Neural progenitor cell (in vitro differentiated cells): ENCODE measurements at regions not wholly inside any gene's neighbourhood (a gene's known extent, or its start where the extent isn't known, plus 50 kb on each side); places are given as distances from the start of the nearest gene placed in this dataset.

Experiments
- EZH2 ChIP-seq: fragments of 200-600 bp; sonication (generic); IDR thresholded peaks from 2 replicates; pipeline ENCODE4 v1.6.1; 2017; ENCODE audit warnings: antibody characterized with exemption, mild to moderate bottlenecking, moderate library complexity
- EZH2phosphoT487 ChIP-seq: fragments of 200-600 bp; sonication (generic); IDR thresholded peaks from 2 replicates; pipeline ENCODE4 v1.6.1; 2017; ENCODE audit warnings: antibody characterized with exemption
- TF ChIP-seq, protein P1 (sequence below): fragments of 200-600 bp; sonication (generic); IDR thresholded peaks from 2 replicates; pipeline ENCODE4 v1.5.1; 2017; ENCODE audit warnings: antibody characterized with exemption, mild to moderate bottlenecking

DNA sequence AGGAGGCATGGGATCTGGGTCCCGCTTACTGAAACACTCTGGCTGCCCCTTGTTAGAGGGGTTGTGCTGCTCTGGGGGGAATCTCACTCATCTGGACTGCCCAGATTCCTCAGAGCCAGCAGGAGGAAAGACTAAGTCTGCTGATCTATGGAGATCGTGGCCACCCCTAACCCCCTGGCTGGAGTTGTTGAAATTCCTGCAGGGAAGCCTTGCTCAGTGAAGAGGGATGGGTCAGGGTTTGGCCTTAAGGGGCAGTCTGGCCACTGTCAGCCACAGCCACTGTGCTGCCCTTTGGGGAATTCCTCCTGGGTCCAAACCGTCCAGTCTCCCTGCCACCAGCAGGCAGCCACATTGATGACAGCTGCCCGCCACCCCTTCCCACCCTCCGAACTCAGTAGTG, 362.0 kb upstream of the AMOT start:
- TF ChIP-seq, protein P1, sequence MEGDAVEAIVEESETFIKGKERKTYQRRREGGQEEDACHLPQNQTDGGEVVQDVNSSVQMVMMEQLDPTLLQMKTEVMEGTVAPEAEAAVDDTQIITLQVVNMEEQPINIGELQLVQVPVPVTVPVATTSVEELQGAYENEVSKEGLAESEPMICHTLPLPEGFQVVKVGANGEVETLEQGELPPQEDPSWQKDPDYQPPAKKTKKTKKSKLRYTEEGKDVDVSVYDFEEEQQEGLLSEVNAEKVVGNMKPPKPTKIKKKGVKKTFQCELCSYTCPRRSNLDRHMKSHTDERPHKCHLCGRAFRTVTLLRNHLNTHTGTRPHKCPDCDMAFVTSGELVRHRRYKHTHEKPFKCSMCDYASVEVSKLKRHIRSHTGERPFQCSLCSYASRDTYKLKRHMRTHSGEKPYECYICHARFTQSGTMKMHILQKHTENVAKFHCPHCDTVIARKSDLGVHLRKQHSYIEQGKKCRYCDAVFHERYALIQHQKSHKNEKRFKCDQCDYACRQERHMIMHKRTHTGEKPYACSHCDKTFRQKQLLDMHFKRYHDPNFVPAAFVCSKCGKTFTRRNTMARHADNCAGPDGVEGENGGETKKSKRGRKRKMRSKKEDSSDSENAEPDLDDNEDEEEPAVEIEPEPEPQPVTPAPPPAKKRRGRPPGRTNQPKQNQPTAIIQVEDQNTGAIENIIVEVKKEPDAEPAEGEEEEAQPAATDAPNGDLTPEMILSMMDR = no peak
- TF ChIP-seq EZH2 (no peak), EZH2phosphoT487 (no peak)
